H7 (cell line): ENCODE measurements at regions not wholly inside any gene's neighbourhood (a gene's known extent, or its start where the extent isn't known, plus 50 kb on each side); places are given as distances from the start of the nearest gene placed in this dataset.

Experiments
- DNase-seq: peaks from one replicate; pipeline ENCODE4 v3.0.0; 2012
- H3K27me3 ChIP-seq: 2 replicates; pipeline ENCODE4 v1.6.0; 2011; ENCODE audit warnings: mild to moderate bottlenecking, low read length; ENCODE audit not compliant: control insufficient read depth, insufficient read depth
- H3K36me3 ChIP-seq: replicated peaks from 2 replicates; pipeline ENCODE4 v1.5.1; 2011; ENCODE audit warnings: low read length; ENCODE audit not compliant: control insufficient read depth, insufficient read depth
- H3K4me3 ChIP-seq: 2 replicates; pipeline ENCODE4 v1.5.1; 2011; ENCODE audit warnings: low read depth, mild to moderate bottlenecking, control low read depth, low read length, moderate library complexity; ENCODE audit not compliant: insufficient read depth

DNA sequence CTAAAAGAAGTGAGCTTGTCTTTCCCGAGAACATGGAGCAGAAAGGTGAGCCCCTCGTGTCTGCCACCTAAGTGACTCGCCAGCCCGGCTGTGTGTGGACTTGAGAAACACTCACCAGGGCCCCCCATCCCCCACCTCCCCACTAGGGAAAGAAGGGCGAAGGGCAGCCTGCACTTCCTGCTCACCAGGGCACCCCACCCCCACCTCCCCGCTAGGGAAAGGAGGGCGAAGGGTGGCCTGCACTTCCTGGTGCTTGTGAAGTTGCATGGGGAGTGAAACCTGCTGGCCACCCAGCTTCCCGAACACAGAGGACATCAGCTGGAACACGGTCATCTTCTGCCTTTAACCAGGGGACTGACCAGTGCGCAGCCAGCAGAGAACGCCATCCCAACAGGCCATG lies 402.7 kb upstream of the SALL3 start:
- no peak for DNase-seq
- Histone ChIP-seq H3K27me3 (no peaks in the 10 kb centered on the region), H3K4me3 (no peak overlapping the region), H3K36me3 (no peaks in the 10 kb centered on the region)

DNA sequence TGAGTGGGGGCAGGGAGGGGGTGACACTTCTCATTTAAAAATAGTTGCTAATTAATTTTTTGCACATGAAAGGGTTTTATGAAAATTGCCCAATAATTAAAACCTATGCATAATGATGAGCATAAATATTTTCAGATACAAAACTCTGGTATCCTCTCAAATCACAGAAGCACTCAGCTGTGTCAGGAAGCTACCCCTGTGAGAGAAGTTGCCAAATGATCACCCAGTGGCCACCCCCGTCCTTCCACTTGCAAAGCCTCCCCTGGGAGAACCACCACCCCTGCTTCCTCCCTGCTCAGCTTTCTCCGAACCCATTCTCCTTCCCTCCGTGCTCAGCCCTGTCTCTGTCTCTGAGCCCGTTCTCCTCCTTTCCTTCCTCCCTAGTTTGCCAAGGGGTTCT lies 400.2 kb upstream of the SALL3 start:
- H3K36me3 ChIP-seq: no peaks in the 10 kb centered on the region
- no peaks in the 10 kb centered on the region for H3K27me3 ChIP-seq
- no peak for DNase-seq
- H3K4me3 ChIP-seq: no peak overlapping the region

DNA sequence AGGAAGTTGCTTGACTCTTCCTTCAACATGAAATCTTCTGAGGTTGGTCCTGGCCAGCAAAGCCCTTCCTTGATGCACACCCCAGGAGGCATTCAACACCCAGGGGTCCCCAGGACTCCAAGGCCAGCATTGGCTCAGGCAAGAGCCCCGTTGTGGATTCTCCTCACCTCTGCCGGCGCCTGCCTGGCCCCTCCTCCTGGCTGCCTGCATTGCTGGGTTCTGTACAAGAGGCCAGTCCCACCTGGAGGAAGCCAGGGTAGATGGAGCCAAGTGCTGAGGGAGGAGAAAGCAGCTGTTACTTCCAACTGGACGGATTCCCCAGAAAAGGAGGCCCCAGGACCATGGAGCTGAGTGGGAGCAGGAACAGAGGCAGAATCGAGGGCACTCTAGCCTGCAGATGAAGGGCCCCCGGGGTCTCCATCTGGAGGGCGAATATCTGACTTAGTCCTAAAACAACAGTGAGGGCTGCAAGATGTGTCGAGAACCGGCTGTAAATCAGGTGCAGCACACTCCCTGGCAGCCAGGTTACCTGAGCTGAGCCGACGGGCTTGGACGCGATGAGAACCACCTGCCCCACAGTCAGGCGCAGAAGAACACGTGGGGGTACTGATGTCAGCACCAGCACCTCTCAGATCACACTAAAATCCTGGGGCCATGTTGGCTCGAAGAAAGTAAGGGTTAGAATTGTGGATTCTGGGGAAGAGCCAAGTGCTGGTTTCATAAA lies 399.6 kb upstream of the SALL3 start:
- Histone ChIP-seq H3K4me3 (no peak overlapping the region), H3K27me3 (no peaks in the 10 kb centered on the region), H3K36me3 (no peaks in the 10 kb centered on the region)
- no peak for DNase-seq

DNA sequence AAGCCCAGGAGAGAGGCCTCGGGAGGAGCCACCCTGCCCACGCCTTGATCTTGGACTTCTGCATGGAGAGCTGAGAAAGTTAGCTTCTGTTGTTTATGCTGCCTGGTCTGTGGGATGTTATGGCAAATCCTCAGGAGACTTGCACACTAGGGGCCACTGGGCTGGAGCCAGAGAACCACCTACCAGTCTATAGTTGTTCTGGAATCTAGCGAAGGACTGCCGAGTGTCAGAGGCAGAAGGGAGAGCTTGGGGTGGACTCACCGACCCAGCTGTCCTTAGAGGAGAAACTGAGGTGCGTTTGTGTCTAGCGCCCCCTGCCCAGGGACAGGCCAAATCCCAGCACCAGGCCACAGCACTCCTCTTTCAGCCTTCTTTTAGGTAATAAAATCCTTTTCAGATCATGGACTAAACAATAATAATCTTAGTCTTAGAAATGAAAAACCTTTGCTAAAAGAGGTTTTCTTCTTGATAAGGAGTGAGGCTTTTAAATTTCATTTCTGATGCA lies 398.7 kb upstream of the SALL3 start:
- Histone ChIP-seq H3K36me3 (no peaks in the 10 kb centered on the region), H3K4me3 (no peak overlapping the region), H3K27me3 (no peaks in the 10 kb centered on the region)
- DNase-seq: no peak

DNA sequence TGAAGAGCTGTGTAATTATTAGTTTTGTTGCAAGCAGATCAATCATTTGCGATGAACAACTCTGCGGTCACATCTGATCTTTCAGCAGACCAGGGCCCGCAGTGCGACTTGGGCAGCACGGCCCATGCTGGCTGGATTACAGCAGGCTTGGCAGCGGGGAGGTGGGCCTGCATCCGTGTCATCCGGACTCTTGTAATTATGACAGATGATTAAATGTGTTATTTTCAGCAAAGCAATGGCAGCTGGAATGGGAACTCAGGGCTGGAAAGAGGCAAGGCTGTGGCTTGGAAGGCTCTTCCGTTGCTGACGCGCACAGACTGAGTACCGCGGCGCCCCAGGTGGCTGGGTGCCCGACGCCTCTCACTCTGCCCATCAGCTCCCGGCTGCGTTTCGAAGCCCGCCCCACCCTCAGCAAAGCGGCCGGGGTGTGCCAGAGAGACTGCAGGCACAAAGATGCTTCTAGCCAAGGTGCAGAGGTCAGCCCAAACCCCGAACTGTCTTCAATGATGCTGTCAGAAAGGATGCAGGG lies 397.4 kb upstream of the SALL3 start:
- Histone ChIP-seq H3K27me3 (no peaks in the 10 kb centered on the region), H3K36me3 (no peaks in the 10 kb centered on the region)

DNA sequence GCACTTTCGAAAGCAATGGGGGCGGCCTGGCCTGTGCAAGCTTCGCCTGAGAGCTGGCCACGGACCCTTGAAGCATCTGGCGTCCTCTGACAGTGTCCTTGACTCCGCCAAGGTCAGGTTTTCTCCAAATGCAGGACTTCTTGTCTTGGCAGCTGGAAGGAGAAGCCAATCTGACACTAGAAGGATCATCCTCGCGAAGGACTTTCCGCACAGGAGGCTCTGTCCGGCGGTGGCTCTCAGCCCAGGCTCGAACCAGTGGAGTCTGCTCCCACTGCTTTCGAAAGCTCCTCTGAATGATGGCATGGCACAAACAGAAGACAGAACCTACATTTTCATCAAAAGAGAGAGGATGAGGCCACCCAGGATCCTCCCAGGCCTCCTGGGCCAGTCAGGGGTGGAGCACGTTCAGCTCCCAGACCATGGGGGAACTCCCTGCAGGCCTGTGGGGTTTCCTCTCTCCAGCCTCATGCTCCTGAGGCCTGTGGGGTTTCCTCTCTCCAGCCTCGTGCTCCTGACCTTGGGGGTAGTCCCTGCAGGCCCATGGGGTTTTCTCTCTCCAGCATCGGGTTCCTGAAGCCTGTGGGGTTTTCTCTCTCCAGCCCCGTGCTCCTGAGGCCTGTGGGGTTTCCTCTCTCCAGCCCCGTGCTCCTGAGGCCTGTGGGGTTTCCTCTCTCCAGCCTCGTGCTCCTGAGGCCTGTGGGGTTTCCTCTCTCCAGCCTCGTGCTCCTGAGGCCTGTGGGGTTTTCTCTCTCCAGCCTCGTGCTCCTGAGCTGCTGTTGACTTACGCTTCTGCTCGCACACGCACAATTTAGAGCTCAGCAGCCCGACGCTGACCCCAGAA lies 396.5 kb upstream of the SALL3 start:
- no peak overlapping the region for H3K4me3 ChIP-seq
- no peaks in the 10 kb centered on the region for H3K36me3 ChIP-seq
- H3K27me3 ChIP-seq: no peaks in the 10 kb centered on the region; the same call in 1 of the 2 replicates
- DNase-seq: peak; percentile 8

More for the DNA sequence above, 397.4 kb upstream of the SALL3 start:
- no peak overlapping the region for H3K4me3 ChIP-seq
- no peak for DNase-seq

DNA sequence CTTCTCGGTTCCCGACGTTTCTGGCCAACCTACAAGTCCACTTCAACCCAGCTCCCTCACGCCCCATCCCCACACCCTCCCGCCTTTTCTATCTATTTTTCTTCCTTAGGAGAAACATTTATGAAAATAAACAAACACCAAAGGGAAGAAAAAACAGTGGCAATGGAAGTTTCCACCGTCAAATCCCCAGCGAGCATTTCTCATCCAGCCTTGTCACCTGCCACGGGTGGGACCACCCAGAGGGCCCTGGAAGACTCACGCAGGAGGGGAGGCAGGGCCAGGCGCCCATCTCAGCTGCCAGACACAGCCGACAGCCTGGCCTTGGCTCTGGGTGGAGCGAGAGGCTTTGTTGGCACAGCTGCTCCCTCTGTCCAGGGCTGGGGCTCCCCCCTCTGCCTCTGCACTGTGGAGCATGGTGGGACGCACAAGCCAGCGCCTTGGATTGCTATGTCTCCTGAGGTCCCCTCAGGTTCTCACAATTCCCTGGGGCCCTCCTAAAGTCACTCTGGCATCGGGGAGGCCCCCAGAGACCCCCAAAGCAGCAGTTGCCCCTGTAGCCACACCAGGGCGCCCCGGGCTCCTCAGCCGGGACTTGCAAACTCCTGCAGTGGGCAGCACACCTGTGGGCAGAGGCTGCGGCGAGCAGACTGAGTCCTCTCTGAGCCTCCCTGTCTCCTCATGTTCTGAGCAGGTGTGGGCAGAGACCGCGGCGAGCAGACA lies 395.7 kb upstream of the SALL3 start:
- Histone ChIP-seq H3K4me3 (no peak overlapping the region), H3K36me3 (no peaks in the 10 kb centered on the region)

DNA sequence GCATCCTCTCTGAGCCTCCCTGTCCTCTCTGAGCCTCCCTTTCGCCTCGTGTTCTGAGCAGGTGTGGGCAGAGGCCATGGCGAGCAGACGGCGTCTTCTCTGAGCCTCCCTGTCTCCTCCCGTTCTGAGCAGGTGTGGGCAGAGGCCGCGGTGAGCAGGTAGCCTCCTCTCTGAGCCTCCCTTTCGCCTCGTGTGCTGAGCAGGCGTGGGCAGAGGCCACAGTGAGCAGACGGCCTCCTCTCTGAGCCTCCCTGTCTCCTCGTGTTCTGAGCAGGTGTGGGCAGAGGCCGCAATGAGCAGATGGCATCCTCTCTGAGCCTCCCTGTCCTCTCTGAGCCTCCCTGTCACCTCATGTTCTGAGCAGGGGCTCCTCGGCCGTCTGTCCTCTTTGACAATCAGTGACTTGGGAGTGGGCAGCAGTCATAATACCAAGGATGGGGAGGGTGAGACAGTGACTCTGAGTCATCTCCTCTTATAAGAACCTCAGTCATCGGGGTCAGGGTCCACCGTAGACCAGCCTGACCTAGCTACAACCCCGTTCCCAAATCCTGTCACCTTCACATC lies 395.1 kb upstream of the SALL3 start:
- H3K36me3 ChIP-seq: no peaks in the 10 kb centered on the region
- no peak overlapping the region for H3K4me3 ChIP-seq
- DNase-seq: no peak
- no peaks in the 10 kb centered on the region; the same call in 1 of the 2 replicates for H3K27me3 ChIP-seq

More for the DNA sequence above, 395.7 kb upstream of the SALL3 start:
- peak; percentile 21 for DNase-seq
- H3K27me3 ChIP-seq: no peaks in the 10 kb centered on the region; the same call in 1 of the 2 replicates

DNA sequence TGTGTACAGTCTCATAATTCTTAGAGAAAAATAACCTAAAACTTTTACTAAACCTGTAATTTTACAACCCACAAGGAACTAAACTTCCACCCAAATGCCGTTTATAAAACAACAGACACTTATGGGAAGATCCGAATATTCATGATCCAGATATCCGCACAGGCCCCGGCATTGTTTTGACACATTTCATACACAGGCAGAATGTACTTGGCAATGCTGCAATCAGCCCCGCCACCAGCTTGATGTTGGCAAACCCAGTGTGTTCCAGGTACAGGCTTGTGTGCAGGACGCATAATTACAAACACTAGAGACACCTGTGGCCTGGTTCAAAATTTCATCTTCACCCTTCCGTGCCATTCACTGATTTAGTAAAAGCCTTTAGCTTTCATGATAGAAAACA lies 393.0 kb upstream of the SALL3 start:
- H3K27me3 ChIP-seq: no peaks in the 10 kb centered on the region; the same call in 1 of the 2 replicates
- no peak for DNase-seq
- no peaks in the 10 kb centered on the region for H3K36me3 ChIP-seq
- H3K4me3 ChIP-seq: no peak overlapping the region

DNA sequence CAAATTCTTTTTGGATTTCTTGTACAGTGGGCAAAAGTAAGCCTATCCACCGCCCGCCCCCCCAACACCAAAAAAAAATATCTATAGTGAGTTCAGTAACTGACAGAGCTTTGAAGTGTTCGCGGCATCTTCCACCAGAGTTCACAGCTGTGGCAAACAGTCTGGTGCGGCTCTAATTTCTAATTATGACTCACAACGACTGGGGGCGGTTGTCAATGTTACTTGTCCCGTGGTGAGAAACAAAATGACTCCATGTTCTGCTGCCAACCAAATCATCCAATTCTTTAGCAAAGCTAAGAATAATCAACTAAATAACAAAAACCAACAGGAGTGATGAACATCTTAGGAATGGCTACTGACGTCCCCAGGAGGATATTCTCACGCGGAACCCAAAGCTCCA lies 392.5 kb upstream of the SALL3 start:
- no peak for DNase-seq
- Histone ChIP-seq H3K27me3 (no peaks in the 10 kb centered on the region; the same call in 1 of the 2 replicates), H3K4me3 (no peak overlapping the region), H3K36me3 (no peaks in the 10 kb centered on the region)

DNA sequence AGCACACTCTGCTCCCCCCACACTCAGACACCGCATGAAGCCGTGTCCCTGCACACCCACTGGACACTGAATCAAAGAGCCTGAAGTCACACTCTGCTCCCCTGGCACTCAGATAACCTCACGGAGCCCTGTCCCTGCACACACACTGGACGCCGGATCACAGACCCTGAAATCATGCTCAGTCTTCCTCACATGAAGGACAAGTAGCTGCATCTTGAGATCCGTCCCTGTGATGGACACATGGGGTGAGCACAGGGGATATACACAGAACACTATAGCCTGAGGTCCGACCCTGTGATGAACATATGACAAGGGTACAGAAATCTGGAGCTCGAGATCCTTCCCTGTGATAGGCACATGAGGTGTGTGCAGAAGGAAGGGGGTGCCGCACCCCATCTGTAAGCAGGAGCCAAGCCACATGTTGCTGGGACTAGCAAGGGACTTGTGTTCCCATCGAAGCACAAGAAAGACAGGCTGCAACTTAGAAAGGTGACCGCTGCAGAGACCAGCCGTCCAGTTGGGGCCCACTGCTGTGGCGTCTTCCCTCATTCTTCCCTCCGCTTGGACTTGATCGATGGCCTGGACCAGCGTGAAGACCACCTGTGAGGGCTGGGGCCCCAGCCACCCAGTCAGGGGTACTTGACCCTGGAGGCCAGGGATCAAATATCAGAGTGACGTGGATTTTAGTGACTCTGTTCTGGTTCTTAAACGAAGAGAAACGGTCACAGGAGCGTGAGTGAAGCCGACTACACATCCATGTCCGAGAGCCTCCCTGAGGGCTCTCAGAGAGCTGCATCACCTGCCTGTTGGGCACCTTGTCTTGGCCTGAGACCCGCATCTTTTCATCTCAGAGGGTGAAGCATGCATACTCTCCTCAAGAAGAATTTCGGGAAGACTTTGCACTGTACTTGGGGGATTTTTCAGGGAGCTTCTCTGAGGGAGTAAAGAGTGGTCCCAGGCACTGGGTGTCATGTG lies 391.7 kb upstream of the SALL3 start:
- Histone ChIP-seq H3K4me3 (no peak overlapping the region), H3K36me3 (no peaks in the 10 kb centered on the region), H3K27me3 (no peaks in the 10 kb centered on the region; the same call in 1 of the 2 replicates)
- DNase-seq: no peak

DNA sequence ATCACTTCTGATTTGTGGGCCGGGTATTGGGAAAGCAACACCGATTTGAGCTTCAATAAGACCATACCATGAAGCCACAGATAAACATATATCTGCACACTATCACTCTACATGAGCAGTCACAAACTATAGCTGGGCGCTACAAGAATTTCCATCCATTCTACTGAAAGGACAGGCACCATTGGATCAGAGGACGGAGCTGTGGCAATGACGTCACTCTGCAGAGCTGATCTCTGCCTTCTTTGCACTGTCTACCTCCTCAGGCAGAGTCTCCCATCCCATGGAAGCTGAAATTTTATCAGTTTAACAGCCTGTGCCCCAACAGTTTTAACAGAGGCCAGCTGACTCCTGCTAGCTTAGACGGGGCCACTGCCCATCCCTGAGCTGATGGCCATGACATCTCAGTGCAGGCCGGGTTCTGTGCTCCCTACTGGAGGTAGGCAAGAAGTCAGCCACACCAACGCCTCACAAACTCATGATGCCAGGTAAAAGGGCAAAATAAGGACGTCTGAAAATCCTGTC lies 389.6 kb upstream of the SALL3 start:
- H3K27me3 ChIP-seq: no peaks in the 10 kb centered on the region; the same call in 1 of the 2 replicates
- no peak overlapping the region for H3K4me3 ChIP-seq
- H3K36me3 ChIP-seq: no peaks in the 10 kb centered on the region
- no peak for DNase-seq

DNA sequence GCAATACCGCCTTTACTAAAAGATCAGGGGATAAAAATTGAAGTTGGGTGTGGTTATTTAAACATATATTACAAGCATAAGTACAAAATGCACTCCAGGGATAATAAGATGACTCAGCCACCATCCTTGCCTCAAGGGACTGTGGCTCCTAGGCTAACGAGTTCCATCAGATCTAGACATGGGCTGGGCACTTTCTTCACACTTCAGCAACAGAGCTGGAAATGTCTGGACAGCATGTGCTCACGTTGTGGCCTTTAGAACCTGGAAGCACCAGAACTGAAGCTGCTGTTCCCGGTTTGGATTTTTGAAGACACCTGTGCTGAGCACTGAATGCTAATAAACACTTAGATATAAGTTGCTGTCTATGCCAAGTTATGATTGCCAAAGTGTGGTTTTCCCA lies 384.2 kb upstream of the SALL3 start:
- Histone ChIP-seq H3K27me3 (no peaks in the 10 kb centered on the region), H3K4me3 (no peak overlapping the region), H3K36me3 (no peaks in the 10 kb centered on the region)
- DNase-seq: no peak
